HEK293 (cell line): ENCODE measurements at regions not wholly inside any gene's neighbourhood (a gene's known extent, or its start where the extent isn't known, plus 50 kb on each side); places are given as distances from the start of the nearest gene placed in this dataset.

Source experiments
- CTCF ChIA-PET: fragments of 350-600 bp; formaldehyde crosslinking; extraction: SDS; loops from one replicate; lab custom pipeline; 2021; ENCODE audit warnings: antibody characterized with exemption; lab: Yijun Ruan, JAX
- POLR2A ChIA-PET: fragments of 300-600 bp; formaldehyde crosslinking; extraction: SDS; loops from one replicate; lab custom pipeline; 2020; ENCODE audit warnings: antibody characterized with exemption, inconsistent platforms; lab: Yijun Ruan, JAX
- H3K27ac ChIP-seq: fragments of 200-500 bp; sonication (Bioruptor generic); 2 replicates; pipeline ENCODE4 v1.5.1; 2014; ENCODE audit warnings: low read depth, low read length, control low read depth, inconsistent platforms; ENCODE audit errors: extremely low read depth
- H3K36me3 ChIP-seq, 2 experiments: fragments of 200-500 bp in 1 of 2; sonication (Bioruptor generic) in 1 of 2; 1 replicate in 1 of 2; 2 replicates in 1 of 2; pipeline ENCODE4 v1.5.1; 2014 to 2017; ENCODE audit warnings: inconsistent platforms in 2 of 2, low read length in 2 of 2; ENCODE audit not compliant: control insufficient read depth in 2 of 2, insufficient read depth in 1 of 2
- H3K4me1 ChIP-seq: fragments of 200-500 bp; sonication (Bioruptor generic); 2 replicates; pipeline ENCODE4 v1.5.1; 2014; ENCODE audit warnings: mild to moderate bottlenecking, low read length, inconsistent platforms; ENCODE audit not compliant: control insufficient read depth, insufficient read depth
- H3K4me3 ChIP-seq: 2 replicates; pipeline ENCODE4 v1.5.1; 2011; ENCODE audit warnings: low read depth, mild to moderate bottlenecking, control low read depth, low read length, moderate library complexity
- H3K9me3 ChIP-seq: fragments of 200-500 bp; sonication (Bioruptor generic); 2 replicates; pipeline ENCODE4 v1.5.1; 2014; ENCODE audit warnings: low read depth, low read length, inconsistent platforms; ENCODE audit not compliant: control insufficient read depth, insufficient read depth
- GFI1B ChIP-seq: fragments of 450-650 bp; formaldehyde crosslinking; IDR thresholded peaks from 2 replicates; pipeline ENCODE4 v1.5.1; 2016; ENCODE audit warnings: missing biosample characterization, missing genetic modification characterization
- GLIS1 ChIP-seq: fragments of 450-650 bp; formaldehyde crosslinking; IDR thresholded peaks from 2 replicates; pipeline ENCODE4 v1.5.1; 2016; ENCODE audit warnings: missing biosample characterization, missing genetic modification characterization
- HOXD13 ChIP-seq: sonication (generic); formaldehyde crosslinking; IDR thresholded peaks from 2 replicates; pipeline ENCODE4 v1.8.0; 2022; ENCODE audit warnings: missing genetic modification reagents, borderline replicate concordance
- INSM2 ChIP-seq: fragments of 450-650 bp; formaldehyde crosslinking; IDR thresholded peaks from 2 replicates; pipeline ENCODE4 v1.5.1; 2016; ENCODE audit warnings: missing biosample characterization, missing genetic modification characterization
- KLF7 ChIP-seq: fragments of 450-650 bp; formaldehyde crosslinking; IDR thresholded peaks from 2 replicates; pipeline ENCODE4 v1.5.1; 2016; ENCODE audit warnings: missing biosample characterization, missing genetic modification characterization, borderline replicate concordance
- KLF9 ChIP-seq: fragments of 450-650 bp; formaldehyde crosslinking; IDR thresholded peaks from 2 replicates; pipeline ENCODE4 v1.5.1; 2016; ENCODE audit warnings: missing biosample characterization, missing genetic modification characterization, low read depth
- PRDM6 ChIP-seq: fragments of 450-650 bp; formaldehyde crosslinking; IDR thresholded peaks from 2 replicates; pipeline ENCODE4 v1.5.1; 2017; ENCODE audit warnings: missing biosample characterization, missing genetic modification characterization
- ZBTB17 ChIP-seq: fragments of 450-650 bp; formaldehyde crosslinking; IDR thresholded peaks from 2 replicates; pipeline ENCODE4 v1.5.1; 2016; ENCODE audit warnings: missing biosample characterization, missing genetic modification characterization
- ZBTB6 ChIP-seq: fragments of 450-650 bp; formaldehyde crosslinking; IDR thresholded peaks from 2 replicates; pipeline ENCODE4 v1.5.1; 2017; ENCODE audit warnings: missing biosample characterization, missing genetic modification characterization
- ZFP41 ChIP-seq: fragments of 450-650 bp; formaldehyde crosslinking; IDR thresholded peaks from 2 replicates; pipeline ENCODE4 v1.5.1; 2016; ENCODE audit warnings: missing biosample characterization, missing genetic modification characterization, borderline replicate concordance
- ZNF132 ChIP-seq: fragments of 450-650 bp; formaldehyde crosslinking; IDR thresholded peaks from 2 replicates; pipeline ENCODE4 v1.5.1; 2017; ENCODE audit warnings: missing biosample characterization, missing genetic modification characterization, borderline replicate concordance
- ZNF157 ChIP-seq: fragments of 450-650 bp; formaldehyde crosslinking; IDR thresholded peaks from 2 replicates; pipeline ENCODE4 v1.5.1; 2016; ENCODE audit warnings: missing biosample characterization, missing genetic modification characterization
- ZNF223 ChIP-seq: fragments of 450-650 bp; formaldehyde crosslinking; IDR thresholded peaks from 2 replicates; pipeline ENCODE4 v1.5.1; 2016; ENCODE audit warnings: missing biosample characterization, missing genetic modification characterization
- ZNF239 ChIP-seq: fragments of 450-650 bp; formaldehyde crosslinking; IDR thresholded peaks from 2 replicates; pipeline ENCODE4 v1.5.1; 2016; ENCODE audit warnings: missing biosample characterization, missing genetic modification characterization
- ZNF292 ChIP-seq: fragments of 450-650 bp; formaldehyde crosslinking; IDR thresholded peaks from 2 replicates; pipeline ENCODE4 v1.5.1; 2016; ENCODE audit warnings: low read depth, missing biosample characterization, missing genetic modification characterization, borderline replicate concordance
- ZNF341 ChIP-seq: fragments of 450-650 bp; formaldehyde crosslinking; IDR thresholded peaks from 2 replicates; pipeline ENCODE4; 2016; ENCODE audit warnings: low read depth, missing biosample characterization, missing genetic modification characterization
- ZNF48 ChIP-seq: fragments of 450-650 bp; formaldehyde crosslinking; IDR thresholded peaks from 2 replicates; pipeline ENCODE4 v1.5.1; 2016; ENCODE audit warnings: missing biosample characterization, missing genetic modification characterization
- ZNF549 ChIP-seq: fragments of 450-650 bp; IDR thresholded peaks from 2 replicates; pipeline ENCODE4 v1.5.1; 2018; ENCODE audit warnings: missing biosample characterization, missing genetic modification characterization, mild to moderate bottlenecking, inconsistent platforms, moderate library complexity
- ZNF558 ChIP-seq: fragments of 450-650 bp; formaldehyde crosslinking; IDR thresholded peaks from 2 replicates; pipeline ENCODE4 v1.5.1; 2016; ENCODE audit warnings: missing biosample characterization, missing genetic modification characterization
- ZNF560 ChIP-seq: fragments of 450-650 bp; formaldehyde crosslinking; IDR thresholded peaks from 2 replicates; pipeline ENCODE4 v1.5.1; 2017; ENCODE audit warnings: missing biosample characterization, missing genetic modification characterization, borderline replicate concordance
- ZNF670 ChIP-seq: fragments of 450-650 bp; formaldehyde crosslinking; IDR thresholded peaks from 2 replicates; pipeline ENCODE4 v1.5.1; 2016; ENCODE audit warnings: missing biosample characterization, missing genetic modification characterization, low read depth
- ZNF830 ChIP-seq: fragments of 450-650 bp; IDR thresholded peaks from 2 replicates; pipeline ENCODE4 v1.5.0; 2018; ENCODE audit warnings: missing biosample characterization, missing genetic modification characterization, low read depth, mild to moderate bottlenecking, moderate library complexity
- ZNF837 ChIP-seq: fragments of 450-650 bp; formaldehyde crosslinking; IDR thresholded peaks from 2 replicates; pipeline ENCODE4 v1.5.1; 2016; ENCODE audit warnings: missing biosample characterization, missing genetic modification characterization
- ZSCAN16 ChIP-seq: fragments of 450-650 bp; formaldehyde crosslinking; IDR thresholded peaks from 2 replicates; pipeline ENCODE4 v1.5.1; 2016; ENCODE audit warnings: missing biosample characterization, missing genetic modification characterization
- TF ChIP-seq, protein P1 (sequence below): fragments of 450-650 bp; IDR thresholded peaks from 2 replicates; pipeline ENCODE4 v1.5.1; 2018; ENCODE audit warnings: missing biosample characterization, missing genetic modification characterization
- TF ChIP-seq, protein P2 (sequence below): fragments of 450-650 bp; formaldehyde crosslinking; IDR thresholded peaks from 2 replicates; pipeline ENCODE4 v1.5.1; 2016; ENCODE audit warnings: missing biosample characterization, missing genetic modification characterization
- TF ChIP-seq, protein P3 (sequence below): fragments of 450-650 bp; formaldehyde crosslinking; IDR thresholded peaks from 2 replicates; pipeline ENCODE4 v1.5.1; 2016; ENCODE audit warnings: missing biosample characterization, missing genetic modification characterization

- Histone ChIP-seq H3K9me3 (no peaks in the 10 kb centered on the region), H3K4me1 (no peaks in the 10 kb centered on the region), H3K27ac (no peak overlapping the region), H3K36me3 (no peaks in the 10 kb centered on the region), H3K4me3 (no peak overlapping the region)
- ChIA-PET POLR2A (no interaction called here), CTCF (interaction anchor here (0.6 kb wide), 1 partner anchor 25 kb away, joined by 3 read pairs; no protein-coding TSS in a partner anchor)
- TF ChIP-seq, protein P1, sequence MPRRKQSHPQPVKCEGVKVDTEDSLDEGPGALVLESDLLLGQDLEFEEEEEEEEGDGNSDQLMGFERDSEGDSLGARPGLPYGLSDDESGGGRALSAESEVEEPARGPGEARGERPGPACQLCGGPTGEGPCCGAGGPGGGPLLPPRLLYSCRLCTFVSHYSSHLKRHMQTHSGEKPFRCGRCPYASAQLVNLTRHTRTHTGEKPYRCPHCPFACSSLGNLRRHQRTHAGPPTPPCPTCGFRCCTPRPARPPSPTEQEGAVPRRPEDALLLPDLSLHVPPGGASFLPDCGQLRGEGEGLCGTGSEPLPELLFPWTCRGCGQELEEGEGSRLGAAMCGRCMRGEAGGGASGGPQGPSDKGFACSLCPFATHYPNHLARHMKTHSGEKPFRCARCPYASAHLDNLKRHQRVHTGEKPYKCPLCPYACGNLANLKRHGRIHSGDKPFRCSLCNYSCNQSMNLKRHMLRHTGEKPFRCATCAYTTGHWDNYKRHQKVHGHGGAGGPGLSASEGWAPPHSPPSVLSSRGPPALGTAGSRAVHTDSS (tag by site-specific recombination) = no peak
- TF ChIP-seq INSM2 (tag by site-specific recombination) (no peak), ZBTB17 (tag by site-specific recombination) (no peak), GFI1B (no peak), ZNF549 (tag by site-specific recombination) (no peak), ZNF670 (tag by site-specific recombination) (no peak), HOXD13 (CRISPR knock-in tag) (no peak), ZNF830 (tag by site-specific recombination) (no peak), ZNF292 (tag by site-specific recombination) (no peak), ZNF157 (tag by site-specific recombination) (no peak), ZNF223 (tag by site-specific recombination) (no peak), ZNF341 (tag by site-specific recombination) (no peak), ZNF239 (no peak), KLF9 (tag by site-specific recombination) (no peak), ZNF558 (tag by site-specific recombination) (no peak)
- TF ChIP-seq, protein P2, sequence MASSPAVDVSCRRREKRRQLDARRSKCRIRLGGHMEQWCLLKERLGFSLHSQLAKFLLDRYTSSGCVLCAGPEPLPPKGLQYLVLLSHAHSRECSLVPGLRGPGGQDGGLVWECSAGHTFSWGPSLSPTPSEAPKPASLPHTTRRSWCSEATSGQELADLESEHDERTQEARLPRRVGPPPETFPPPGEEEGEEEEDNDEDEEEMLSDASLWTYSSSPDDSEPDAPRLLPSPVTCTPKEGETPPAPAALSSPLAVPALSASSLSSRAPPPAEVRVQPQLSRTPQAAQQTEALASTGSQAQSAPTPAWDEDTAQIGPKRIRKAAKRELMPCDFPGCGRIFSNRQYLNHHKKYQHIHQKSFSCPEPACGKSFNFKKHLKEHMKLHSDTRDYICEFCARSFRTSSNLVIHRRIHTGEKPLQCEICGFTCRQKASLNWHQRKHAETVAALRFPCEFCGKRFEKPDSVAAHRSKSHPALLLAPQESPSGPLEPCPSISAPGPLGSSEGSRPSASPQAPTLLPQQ = no peak
- TF ChIP-seq, protein P3, sequence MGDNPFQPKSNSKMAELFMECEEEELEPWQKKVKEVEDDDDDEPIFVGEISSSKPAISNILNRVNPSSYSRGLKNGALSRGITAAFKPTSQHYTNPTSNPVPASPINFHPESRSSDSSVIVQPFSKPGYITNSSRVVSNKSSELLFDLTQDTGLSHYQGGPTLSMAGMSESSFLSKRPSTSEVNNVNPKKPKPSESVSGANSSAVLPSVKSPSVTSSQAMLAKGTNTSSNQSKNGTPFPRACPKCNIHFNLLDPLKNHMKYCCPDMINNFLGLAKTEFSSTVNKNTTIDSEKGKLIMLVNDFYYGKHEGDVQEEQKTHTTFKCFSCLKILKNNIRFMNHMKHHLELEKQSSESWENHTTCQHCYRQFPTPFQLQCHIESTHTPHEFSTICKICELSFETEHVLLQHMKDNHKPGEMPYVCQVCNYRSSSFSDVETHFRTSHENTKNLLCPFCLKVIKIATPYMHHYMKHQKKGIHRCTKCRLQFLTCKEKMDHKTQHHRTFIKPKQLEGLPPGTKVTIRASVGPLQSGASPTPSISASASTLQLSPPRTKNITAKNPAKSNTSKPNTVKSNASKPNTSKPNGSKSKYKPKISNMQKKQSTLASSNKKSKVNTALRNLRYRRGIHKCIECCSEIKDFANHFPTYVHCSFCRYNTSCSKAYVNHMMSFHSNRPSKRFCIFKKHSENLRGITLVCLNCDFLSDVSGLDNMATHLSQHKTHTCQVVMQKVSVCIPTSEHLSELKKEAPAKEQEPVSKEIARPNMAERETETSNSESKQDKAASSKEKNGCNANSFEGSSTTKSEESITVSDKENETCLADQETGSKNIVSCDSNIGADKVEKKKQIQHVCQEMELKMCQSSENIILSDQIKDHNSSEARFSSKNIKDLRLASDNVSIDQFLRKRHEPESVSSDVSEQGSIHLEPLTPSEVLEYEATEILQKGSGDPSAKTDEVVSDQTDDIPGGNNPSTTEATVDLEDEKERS (tag by site-specific recombination) = no peak
Observed at GRCh38 chr10:130898381-130898780, 413.1 kb downstream of the TCERG1L start.

DNA sequence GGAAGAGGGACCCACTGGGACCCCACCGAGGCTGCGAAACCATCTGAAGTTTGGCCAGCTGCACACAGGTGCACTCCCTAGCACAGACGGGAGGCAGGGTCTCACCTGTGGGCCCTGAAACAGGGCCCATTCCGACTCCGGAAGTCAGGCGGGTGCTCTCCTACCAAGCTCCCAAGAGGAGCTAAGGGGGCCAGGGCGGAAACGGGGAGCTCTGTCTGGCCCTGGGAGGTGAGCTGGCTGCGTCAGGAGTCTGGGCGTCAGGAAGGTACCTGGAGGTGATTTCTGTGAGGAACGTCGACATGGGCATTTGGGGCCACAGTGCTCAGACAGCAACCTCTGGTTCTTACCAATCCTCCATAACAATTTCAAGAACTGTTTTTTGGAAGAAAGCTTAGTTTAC is 411.7 kb downstream of the TCERG1L start:
- no peaks in the 10 kb centered on the region for H3K36me3 ChIP-seq
- no peaks in the 10 kb centered on the region for H3K4me1 ChIP-seq
- POLR2A ChIA-PET = no interaction called here
- no peak overlapping the region for H3K4me3 ChIP-seq
- CTCF ChIA-PET = no interaction called here
- H3K27ac ChIP-seq = no peak overlapping the region
- no peaks in the 10 kb centered on the region for H3K9me3 ChIP-seq
- TF ChIP-seq ZSCAN16 (tag by site-specific recombination) (no peak), ZNF132 (tag by site-specific recombination) (no peak), ZBTB6 (tag by site-specific recombination) (no peak), ZNF837 (tag by site-specific recombination) (no peak), ZNF48 (no peak), ZFP41 (tag by site-specific recombination) (no peak), ZNF560 (no peak), GLIS1 (tag by site-specific recombination) (no peak), PRDM6 (tag by site-specific recombination) (no peak), ZNF341 (tag by site-specific recombination) (no peak), KLF7 (no peak)
